Coronary artery (tissue), 2 donors: ENCODE measurements at regions not wholly inside any gene's neighbourhood (a gene's known extent, or its start where the extent isn't known, plus 50 kb on each side); places are given as distances from the start of the nearest gene placed in this dataset.

Experiments used
- DNase-seq: peaks from one replicate; pipeline ENCODE4 v3.0.0-alpha.2; 2017; ENCODE audit warnings: low spot score
- H3K27ac ChIP-seq, 2 donors: fragments of 200-600 bp; sonication (generic); one replicate each; pipeline ENCODE4 v1.5.1; 2016 to 2019
- H3K4me3 ChIP-seq: fragments of 200-600 bp; sonication (generic); 2 replicates; pipeline ENCODE4 v1.5.1; 2016; ENCODE audit warnings: mild to moderate bottlenecking, moderate library complexity
- TF ChIP-seq, protein P1 (sequence below): fragments of 200-600 bp; sonication (generic); IDR thresholded peaks from one replicate; pipeline ENCODE4 v1.5.1; 2019; ENCODE audit warnings: antibody characterized with exemption

DNA sequence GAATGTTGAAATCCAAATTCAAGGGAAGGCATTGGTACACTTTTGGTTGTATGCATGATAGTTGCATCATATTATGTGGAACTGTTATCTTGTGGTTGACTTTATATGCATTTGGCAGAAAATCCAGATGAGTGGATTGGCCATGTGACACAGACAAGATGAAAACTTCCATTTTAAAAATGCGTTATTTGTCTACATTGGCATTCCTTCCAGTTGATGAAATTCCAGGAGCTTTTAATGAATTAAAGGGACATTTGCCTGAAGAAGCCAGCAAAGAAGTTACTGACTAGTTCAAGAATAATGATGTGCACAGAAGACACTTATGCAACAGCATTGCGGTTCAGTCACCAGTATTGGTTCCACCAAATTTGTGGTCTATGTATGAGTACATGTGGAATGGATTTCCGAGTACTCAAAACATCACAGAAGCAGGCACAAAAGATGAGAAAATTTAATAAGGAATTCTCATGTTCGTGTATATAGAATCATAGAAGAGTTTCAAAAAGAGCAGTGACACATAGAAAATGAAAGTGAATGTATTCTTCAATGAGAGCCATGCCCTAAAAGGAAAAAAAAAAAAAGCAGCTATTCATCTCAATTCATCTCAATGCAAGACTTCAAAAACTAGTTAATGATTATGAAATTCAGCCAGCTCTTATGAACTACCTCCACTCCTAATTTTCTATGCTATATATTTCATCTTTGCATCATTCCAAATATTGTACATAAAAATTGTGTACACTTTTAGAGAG, 232.1 kb downstream of the RBM43 start:
- DNase-seq: no peak
- Histone ChIP-seq H3K27ac (no peak overlapping the region), H3K4me3 (no peak overlapping the region)
- TF ChIP-seq, protein P1, sequence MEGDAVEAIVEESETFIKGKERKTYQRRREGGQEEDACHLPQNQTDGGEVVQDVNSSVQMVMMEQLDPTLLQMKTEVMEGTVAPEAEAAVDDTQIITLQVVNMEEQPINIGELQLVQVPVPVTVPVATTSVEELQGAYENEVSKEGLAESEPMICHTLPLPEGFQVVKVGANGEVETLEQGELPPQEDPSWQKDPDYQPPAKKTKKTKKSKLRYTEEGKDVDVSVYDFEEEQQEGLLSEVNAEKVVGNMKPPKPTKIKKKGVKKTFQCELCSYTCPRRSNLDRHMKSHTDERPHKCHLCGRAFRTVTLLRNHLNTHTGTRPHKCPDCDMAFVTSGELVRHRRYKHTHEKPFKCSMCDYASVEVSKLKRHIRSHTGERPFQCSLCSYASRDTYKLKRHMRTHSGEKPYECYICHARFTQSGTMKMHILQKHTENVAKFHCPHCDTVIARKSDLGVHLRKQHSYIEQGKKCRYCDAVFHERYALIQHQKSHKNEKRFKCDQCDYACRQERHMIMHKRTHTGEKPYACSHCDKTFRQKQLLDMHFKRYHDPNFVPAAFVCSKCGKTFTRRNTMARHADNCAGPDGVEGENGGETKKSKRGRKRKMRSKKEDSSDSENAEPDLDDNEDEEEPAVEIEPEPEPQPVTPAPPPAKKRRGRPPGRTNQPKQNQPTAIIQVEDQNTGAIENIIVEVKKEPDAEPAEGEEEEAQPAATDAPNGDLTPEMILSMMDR: no peak

DNA sequence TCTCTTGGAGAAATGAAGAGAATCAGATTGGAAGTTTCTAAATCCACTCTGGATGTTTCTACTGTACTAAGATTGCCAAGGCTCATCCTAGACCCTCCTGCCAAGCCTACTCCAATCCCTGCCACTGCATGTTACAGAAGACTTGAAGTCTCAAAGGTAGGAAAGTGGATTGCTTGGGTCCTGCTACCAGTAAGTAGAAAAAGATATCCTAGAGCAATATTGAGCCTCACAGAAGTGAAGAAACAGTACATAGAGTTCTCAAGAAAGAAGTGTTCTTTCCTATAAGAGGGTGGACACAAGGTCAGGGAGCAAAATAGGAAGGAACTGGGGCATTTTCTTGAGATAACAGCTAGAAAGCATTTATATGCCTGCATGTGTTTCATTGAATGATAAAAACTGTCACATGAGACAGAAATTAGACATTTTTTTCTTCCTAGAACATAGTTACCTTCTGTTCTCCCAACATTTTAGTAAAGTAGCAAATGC, 232.9 kb downstream of the RBM43 start:
- TF ChIP-seq, protein P1: no peak
- no peak for DNase-seq
- peak overlapping the region in 1 of 2 donors; percentile 32 for H3K27ac ChIP-seq
- H3K4me3 ChIP-seq: no peak overlapping the region

DNA sequence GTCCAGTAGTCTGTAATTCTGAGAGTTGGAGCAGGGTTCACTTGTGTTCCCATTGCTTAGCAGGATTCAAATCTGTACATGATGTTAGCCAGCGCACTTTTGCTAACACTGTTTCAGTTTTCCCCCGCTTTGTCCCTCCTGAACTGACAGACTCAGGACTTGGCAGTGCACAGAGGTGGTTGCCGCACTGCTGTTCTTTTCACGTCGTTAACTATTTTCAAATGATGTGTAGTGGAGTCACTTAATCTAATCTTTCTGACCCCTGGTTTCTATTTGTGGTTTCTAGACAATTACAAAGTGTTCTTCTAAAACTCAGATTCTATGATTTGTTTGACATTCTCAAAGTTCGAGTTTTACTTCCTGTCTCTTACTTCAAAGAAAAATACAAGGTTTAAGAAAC, 234.5 kb downstream of the RBM43 start:
- TF ChIP-seq, protein P1: no peak
- Histone ChIP-seq H3K27ac (no peak overlapping the region), H3K4me3 (peak overlapping the region; percentile 8)
- no peak for DNase-seq

DNA sequence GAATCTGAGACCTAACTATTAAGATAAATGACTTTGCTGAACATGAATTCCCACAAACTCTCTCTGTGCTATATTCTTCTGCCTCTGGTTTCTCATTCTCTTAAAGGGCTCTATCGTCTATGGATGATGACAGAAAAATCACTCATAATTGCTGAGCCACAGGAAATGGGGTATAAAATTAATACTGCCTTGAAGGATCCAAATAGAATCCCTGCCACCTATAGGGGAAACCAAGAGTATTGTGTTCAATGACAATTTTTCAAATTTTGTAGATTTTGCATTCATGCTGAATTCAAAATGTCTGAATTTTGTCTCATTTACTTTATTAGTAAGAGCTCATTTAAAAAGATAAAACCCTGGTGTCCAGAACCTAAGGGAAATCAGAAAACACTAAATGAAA, 235.8 kb downstream of the RBM43 start:
- Histone ChIP-seq H3K4me3 (no peak overlapping the region), H3K27ac (no peak overlapping the region)
- TF ChIP-seq, protein P1: no peak
- DNase-seq: no peak

DNA sequence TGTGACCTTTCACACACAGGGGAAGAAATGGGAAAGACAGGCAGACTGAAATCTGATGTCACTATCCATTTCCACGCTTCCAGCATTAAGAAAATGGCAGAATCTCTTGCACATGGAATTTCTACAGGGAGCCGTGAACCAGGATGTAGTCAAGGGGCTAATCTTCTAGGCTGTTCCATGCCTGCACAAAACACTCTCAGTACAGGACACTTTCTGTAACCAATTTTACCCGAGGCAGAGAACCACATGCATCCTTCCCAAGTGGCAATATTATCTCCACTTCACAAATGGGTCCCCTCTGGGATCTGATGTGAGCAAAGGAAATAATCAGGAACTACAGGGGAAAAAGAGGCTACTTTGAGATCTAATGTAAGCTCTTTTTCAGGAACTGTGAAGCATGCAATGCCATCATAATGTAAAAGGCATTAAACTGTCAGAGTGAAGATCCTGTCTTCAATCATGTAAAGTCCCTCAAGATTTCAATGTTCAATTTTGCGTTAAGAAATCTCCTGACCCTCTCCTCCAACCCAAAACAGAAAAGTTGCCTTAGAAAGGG, 236.9 kb downstream of the RBM43 start:
- TF ChIP-seq, protein P1: no peak
- DNase-seq: no peak
- Histone ChIP-seq H3K4me3 (no peak overlapping the region), H3K27ac (no peak overlapping the region)

DNA sequence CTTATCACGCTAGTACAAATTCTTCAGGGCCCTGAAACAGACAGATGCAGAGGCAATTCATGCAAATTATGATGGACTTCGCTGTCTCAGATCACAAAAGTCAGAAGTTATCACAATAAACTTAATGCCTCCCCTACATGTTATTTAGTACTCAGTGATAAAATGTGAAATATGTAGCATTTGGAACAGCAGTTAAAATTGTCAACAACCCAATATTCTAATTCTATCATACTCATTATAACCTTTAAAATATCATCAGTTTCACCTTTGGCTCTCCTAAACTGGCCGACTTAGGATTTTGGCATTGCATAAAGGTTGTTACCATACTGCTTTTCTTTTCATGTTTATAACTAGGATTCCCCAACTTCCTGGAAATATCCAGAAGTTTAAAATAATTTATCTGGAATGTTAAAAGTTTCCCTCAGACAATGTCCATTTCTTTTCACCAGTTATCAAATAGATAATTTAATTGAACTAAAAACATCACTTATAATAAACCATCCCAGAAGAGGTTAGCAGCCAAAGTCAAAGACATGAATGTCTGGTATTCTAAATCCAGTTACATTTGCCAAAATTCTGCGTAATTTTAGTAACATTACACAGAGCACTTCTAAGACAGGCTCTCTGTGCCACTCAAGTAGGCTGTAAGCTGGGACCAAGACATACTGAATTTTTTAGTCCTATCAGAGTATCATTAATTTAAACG, 239.8 kb downstream of the RBM43 start:
- Histone ChIP-seq H3K27ac (peak overlapping the region in 1 of 2 donors; percentile 71), H3K4me3 (no peak overlapping the region)
- TF ChIP-seq, protein P1: no peak
- no peak for DNase-seq
